ENCODE measurements at regions not wholly inside any gene's neighbourhood (a gene's known extent, or its start where the extent isn't known, plus 50 kb on each side); places are given as distances from the start of the nearest gene placed in this dataset.

DNA sequence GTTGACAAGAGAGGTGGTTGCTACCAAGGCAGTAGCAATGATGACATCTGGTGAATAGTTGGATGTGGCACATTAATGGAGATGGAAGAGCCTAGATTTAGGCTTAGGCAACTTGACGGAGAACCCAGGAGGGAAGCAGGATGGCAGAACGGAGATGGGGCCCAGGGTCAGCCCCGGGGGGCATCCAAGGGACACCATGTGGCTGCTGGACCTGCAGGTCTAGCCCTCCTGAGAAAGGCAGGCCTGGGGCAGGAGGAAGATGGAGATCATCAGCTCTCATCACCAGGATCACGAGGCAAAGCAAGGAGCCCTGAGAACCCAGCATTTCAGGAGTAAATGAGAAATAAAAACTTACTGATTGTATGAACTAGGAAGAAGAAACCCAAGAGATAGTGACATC is 216.2 kb downstream of the AUH start:
- no peaks in the 10 kb centered on the region for H3K27me3 ChIP-seq (ENCODE audit: control insufficient read depth, insufficient read depth, low read length)
- Mint-ChIP-seq H3K27ac (no peak overlapping the region), H3K4me1 (peaks cover 40 to 41% of the 10 kb centered on the region in 2 donors), H3K9me3 (no peaks in the 10 kb centered on the region), H3K36me3 (no peaks in the 10 kb centered on the region), H3K27me3 (ENCODE audit: low read depth in 2 of 2) (no peaks in the 10 kb centered on the region), H3K4me3 (no peak overlapping the region)
- 100% methylated on average over 4 of the region's 4 CpGs for WGBS (ENCODE audit: insufficient coverage)
- no peak overlapping the region for H3K4me3 ChIP-seq (ENCODE audit: low read length)
- ATAC-seq: no peak
- no peak for DNase-seq
- no peaks in the 10 kb centered on the region for H3K36me3 ChIP-seq (ENCODE audit: control insufficient read depth, insufficient read depth, low read length)
- peaks cover 37% of the 10 kb centered on the region for H3K4me1 ChIP-seq (ENCODE audit: control insufficient read depth, insufficient read depth, low read length)
- no peaks in the 10 kb centered on the region for H3K9me3 ChIP-seq (ENCODE audit: control insufficient read depth, insufficient read depth, low read length)
- H3K27ac ChIP-seq (ENCODE audit: low read length): no peak overlapping the region
- intact Hi-C loops (cut with micrococcal nuclease): no loop called here
- no peak for TF ChIP-seq CTCF (IDR thresholded peaks at IDR 0.05)

DNA sequence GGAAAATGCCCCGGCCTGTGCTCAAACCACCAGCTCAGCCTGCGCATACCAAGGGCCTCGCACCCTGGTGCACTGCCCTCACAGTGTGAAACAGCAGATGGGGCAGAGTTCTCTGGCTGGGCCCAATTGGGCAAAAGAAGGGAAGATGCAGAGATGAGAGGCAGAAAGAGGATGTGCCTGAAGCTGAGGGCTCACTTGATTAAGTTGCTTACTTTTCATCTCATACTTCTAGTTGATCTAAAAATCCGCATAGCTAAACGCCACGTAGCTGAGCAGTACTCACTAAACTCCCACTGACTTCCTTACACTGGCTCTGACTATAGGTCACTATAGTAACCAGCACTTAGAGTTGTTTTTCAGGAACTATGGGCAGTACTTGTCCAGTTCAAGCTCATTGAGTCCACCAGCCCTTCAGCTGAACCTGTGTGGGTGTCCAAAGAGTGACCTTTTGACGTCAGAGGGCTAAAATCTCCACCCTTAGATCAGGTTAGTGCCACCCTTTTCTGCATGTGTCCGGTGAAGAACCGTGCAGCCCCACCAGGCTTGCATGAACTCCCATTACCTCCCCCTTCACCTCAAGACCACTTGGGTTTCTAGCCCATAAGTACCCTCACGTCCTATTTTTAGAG is 215.2 kb downstream of the AUH start:
- peaks cover 43% of the 10 kb centered on the region for H3K4me1 ChIP-seq (ENCODE audit: control insufficient read depth, insufficient read depth, low read length)
- intact Hi-C loops (cut with micrococcal nuclease): no loop called here
- H3K27me3 Mint-ChIP-seq (ENCODE audit: low read depth in 2 of 2): no peaks in the 10 kb centered on the region
- no peak for TF ChIP-seq CTCF (IDR thresholded peaks at IDR 0.05)
- peak overlapping the region in 1 of 2 donors; percentile 79 for H3K27ac Mint-ChIP-seq
- H3K36me3 ChIP-seq (ENCODE audit: control insufficient read depth, insufficient read depth, low read length): no peaks in the 10 kb centered on the region
- H3K4me3 Mint-ChIP-seq: no peak overlapping the region
- no peaks in the 10 kb centered on the region for H3K27me3 ChIP-seq (ENCODE audit: control insufficient read depth, insufficient read depth, low read length)
- H3K36me3 Mint-ChIP-seq: no peaks in the 10 kb centered on the region
- WGBS (ENCODE audit: insufficient coverage): 85% methylated on average over 10 of the region's 10 CpGs
- no peaks in the 10 kb centered on the region for H3K9me3 Mint-ChIP-seq
- ATAC-seq (no peak), DNase-seq (no peak)
- peaks cover 50 to 51% of the 10 kb centered on the region in 2 donors for H3K4me1 Mint-ChIP-seq
- no peak overlapping the region for H3K27ac ChIP-seq (ENCODE audit: low read length)
- no peaks in the 10 kb centered on the region for H3K9me3 ChIP-seq (ENCODE audit: control insufficient read depth, insufficient read depth, low read length)
- no peak overlapping the region for H3K4me3 ChIP-seq (ENCODE audit: low read length)

- H3K27me3 ChIP-seq (ENCODE audit: control insufficient read depth, insufficient read depth, low read length): no peaks in the 10 kb centered on the region
- H3K9me3 ChIP-seq (ENCODE audit: control insufficient read depth, insufficient read depth, low read length): no peaks in the 10 kb centered on the region
- Mint-ChIP-seq H3K27me3 (ENCODE audit: low read depth in 2 of 2) (no peaks in the 10 kb centered on the region), H3K36me3 (no peaks in the 10 kb centered on the region), H3K27ac (peak overlapping the region; percentile 75 to 79), H3K9me3 (no peaks in the 10 kb centered on the region), H3K4me1 (peaks cover 57 to 58% of the 10 kb centered on the region in 2 donors), H3K4me3 (peak overlapping the region; percentile 36)
- ATAC-seq (no peak), DNase-seq (no peak)
- intact Hi-C loops (cut with micrococcal nuclease): no loop called here
- peak overlapping the region; percentile 12 for H3K27ac ChIP-seq (ENCODE audit: low read length)
- 91% methylated on average over 5 of the region's 5 CpGs for WGBS (ENCODE audit: insufficient coverage)
- TF ChIP-seq CTCF (IDR thresholded peaks at IDR 0.05): no peak
- H3K4me1 ChIP-seq (ENCODE audit: control insufficient read depth, insufficient read depth, low read length): peaks cover 50% of the 10 kb centered on the region
- no peaks in the 10 kb centered on the region for H3K36me3 ChIP-seq (ENCODE audit: control insufficient read depth, insufficient read depth, low read length)
- H3K4me3 ChIP-seq (ENCODE audit: low read length): no peak overlapping the region
Observed at GRCh38 chr9:91147079-91147708, 214.5 kb downstream of the AUH start.

GRCh38 chr9:91148306-91148705 is 213.4 kb downstream of the AUH start:
- no peak for ATAC-seq
- Mint-ChIP-seq H3K27me3 (ENCODE audit: low read depth in 2 of 2) (no peaks in the 10 kb centered on the region), H3K9me3 (no peaks in the 10 kb centered on the region), H3K27ac (peak overlapping the region; percentile 75 to 79), H3K4me1 (peaks cover 68% of the 10 kb centered on the region in 2 donors), H3K36me3 (no peaks in the 10 kb centered on the region), H3K4me3 (no peak overlapping the region)
- DNase-seq: no peak
- intact Hi-C loops (cut with micrococcal nuclease): no loop called here
- Histone ChIP-seq H3K9me3 (ENCODE audit: control insufficient read depth, insufficient read depth, low read length) (no peaks in the 10 kb centered on the region), H3K4me3 (ENCODE audit: low read length) (no peak overlapping the region), H3K4me1 (ENCODE audit: control insufficient read depth, insufficient read depth, low read length) (peaks cover 60% of the 10 kb centered on the region), H3K27ac (ENCODE audit: low read length) (no peak overlapping the region), H3K27me3 (ENCODE audit: control insufficient read depth, insufficient read depth, low read length) (no peaks in the 10 kb centered on the region), H3K36me3 (ENCODE audit: control insufficient read depth, insufficient read depth, low read length) (no peaks in the 10 kb centered on the region)
- TF ChIP-seq CTCF (IDR thresholded peaks at IDR 0.05): no peak
- WGBS (ENCODE audit: insufficient coverage): 85% methylated on average over 3 of the region's 4 CpGs
